Smooth muscle cell (in vitro differentiated cells): ENCODE measurements at regions not wholly inside any gene's neighbourhood (a gene's known extent, or its start where the extent isn't known, plus 50 kb on each side); places are given as distances from the start of the nearest gene placed in this dataset.

Experiments
- DNase-seq: peaks from one replicate; lab custom pipeline; 2025; ENCODE audit not compliant: unreplicated experiment; lab: John Stamatoyannopoulos, UW
- H2AFZ ChIP-seq: fragments of 200-600 bp; sonication (generic); 2 replicates; pipeline ENCODE4 v1.6.0; 2016; ENCODE audit warnings: antibody characterized with exemption, low read depth, mild to moderate bottlenecking
- H3F3A ChIP-seq: fragments of 200-600 bp; sonication (generic); 2 replicates; pipeline ENCODE4 v1.6.0; 2017; ENCODE audit warnings: antibody characterized with exemption, low read depth
- H3K27ac ChIP-seq: fragments of 200-600 bp; sonication (generic); 2 replicates; pipeline ENCODE4 v1.5.1; 2016; ENCODE audit warnings: low read depth, mild to moderate bottlenecking
- H3K27me3 ChIP-seq: fragments of 200-600 bp; sonication (generic); 2 replicates; pipeline ENCODE4 v1.6.1; 2016; ENCODE audit warnings: low read depth, mild to moderate bottlenecking
- H3K36me3 ChIP-seq: fragments of 200-600 bp; sonication (generic); 2 replicates; pipeline ENCODE4 v1.5.1; 2016; ENCODE audit warnings: low read depth
- H3K4me1 ChIP-seq: fragments of 200-600 bp; sonication (generic); 2 replicates; pipeline ENCODE4 v1.5.1; 2016; ENCODE audit warnings: low read depth
- H3K4me2 ChIP-seq: fragments of 200-600 bp; sonication (generic); 2 replicates; pipeline ENCODE4 v1.6.0; 2016; ENCODE audit warnings: mild to moderate bottlenecking
- H3K4me3 ChIP-seq: fragments of 200-600 bp; sonication (generic); 2 replicates; pipeline ENCODE4 v1.5.1; 2016; ENCODE audit warnings: mild to moderate bottlenecking
- H3K79me2 ChIP-seq: fragments of 200-600 bp; sonication (generic); 2 replicates; pipeline ENCODE4 v1.6.0; 2016; ENCODE audit warnings: low read depth, mild to moderate bottlenecking
- H3K9ac ChIP-seq: fragments of 200-600 bp; sonication (generic); 2 replicates; pipeline ENCODE4 v1.6.0; 2016; ENCODE audit warnings: low read depth
- H3K9me3 ChIP-seq: fragments of 200-600 bp; sonication (generic); replicated peaks from 2 replicates; pipeline ENCODE4 v1.5.1; 2016; ENCODE audit warnings: low read depth
- H4K20me1 ChIP-seq: fragments of 200-600 bp; sonication (generic); 2 replicates; pipeline ENCODE4 v1.6.0; 2016; ENCODE audit warnings: low read depth
- WGBS: methylation state at CpG from one replicate; pipeline ENCODE4 v1.1.7; 2016; ENCODE audit warnings: low lambda C conversion rate; 5-methylcytosine and 5-hydroxymethylcytosine counted together
- TF ChIP-seq, protein P1 (sequence below): fragments of 200-600 bp; sonication (generic); IDR thresholded peaks from 2 replicates; pipeline ENCODE4 v1.5.1; 2017; ENCODE audit warnings: borderline replicate concordance, mild to moderate bottlenecking, antibody characterized with exemption; ENCODE audit not compliant: insufficient read depth, poor library complexity, severe bottlenecking

DNA sequence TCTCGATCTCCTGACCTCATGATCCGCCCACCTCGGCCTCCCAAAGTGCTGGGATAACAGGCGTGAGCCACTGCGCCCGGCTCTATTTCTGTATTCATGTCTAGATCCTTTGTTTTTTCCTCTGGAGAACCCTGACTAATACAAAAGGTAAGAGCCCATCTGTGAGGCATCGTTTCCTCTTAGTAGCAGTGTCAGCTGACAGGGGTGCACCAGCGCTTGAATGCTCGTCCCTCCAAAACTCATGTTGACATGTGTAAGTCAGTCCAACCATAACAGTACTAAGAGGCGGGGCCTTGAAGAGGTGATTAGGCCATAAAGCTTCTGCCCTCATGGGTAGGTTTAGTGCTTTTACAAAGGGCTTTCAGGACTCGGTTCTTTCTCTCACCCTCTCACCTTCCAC, 470.1 kb upstream of the B3GAT1 start:
- H3K27ac ChIP-seq, result no peak overlapping the region
- H4K20me1 ChIP-seq, result no peaks in the 10 kb centered on the region
- no peaks in the 10 kb centered on the region for H3K79me2 ChIP-seq
- H3K36me3 ChIP-seq, result no peaks in the 10 kb centered on the region
- no peaks in the 10 kb centered on the region for H3F3A ChIP-seq
- no peak for DNase-seq
- H3K4me1 ChIP-seq, result no peaks in the 10 kb centered on the region
- H3K9me3 ChIP-seq, result no peaks in the 10 kb centered on the region
- WGBS, result 96% methylated on average over 11 of the region's 11 CpGs
- H3K9ac ChIP-seq, result no peak overlapping the region
- H2AFZ ChIP-seq, result no peak overlapping the region
- no peak overlapping the region for H3K4me2 ChIP-seq
- H3K4me3 ChIP-seq, result no peak overlapping the region
- peaks cover 13% of the 10 kb centered on the region for H3K27me3 ChIP-seq
- TF ChIP-seq, protein P1, sequence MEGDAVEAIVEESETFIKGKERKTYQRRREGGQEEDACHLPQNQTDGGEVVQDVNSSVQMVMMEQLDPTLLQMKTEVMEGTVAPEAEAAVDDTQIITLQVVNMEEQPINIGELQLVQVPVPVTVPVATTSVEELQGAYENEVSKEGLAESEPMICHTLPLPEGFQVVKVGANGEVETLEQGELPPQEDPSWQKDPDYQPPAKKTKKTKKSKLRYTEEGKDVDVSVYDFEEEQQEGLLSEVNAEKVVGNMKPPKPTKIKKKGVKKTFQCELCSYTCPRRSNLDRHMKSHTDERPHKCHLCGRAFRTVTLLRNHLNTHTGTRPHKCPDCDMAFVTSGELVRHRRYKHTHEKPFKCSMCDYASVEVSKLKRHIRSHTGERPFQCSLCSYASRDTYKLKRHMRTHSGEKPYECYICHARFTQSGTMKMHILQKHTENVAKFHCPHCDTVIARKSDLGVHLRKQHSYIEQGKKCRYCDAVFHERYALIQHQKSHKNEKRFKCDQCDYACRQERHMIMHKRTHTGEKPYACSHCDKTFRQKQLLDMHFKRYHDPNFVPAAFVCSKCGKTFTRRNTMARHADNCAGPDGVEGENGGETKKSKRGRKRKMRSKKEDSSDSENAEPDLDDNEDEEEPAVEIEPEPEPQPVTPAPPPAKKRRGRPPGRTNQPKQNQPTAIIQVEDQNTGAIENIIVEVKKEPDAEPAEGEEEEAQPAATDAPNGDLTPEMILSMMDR, result no peak

GRCh38 chr11:134880788-134881187, 468.7 kb upstream of the B3GAT1 start:
- WGBS, result 75% methylated on average over 6 of the region's 6 CpGs

GRCh38 chr11:134879931-134880330, 467.9 kb upstream of the B3GAT1 start:
- Histone ChIP-seq H3K4me1 (no peaks in the 10 kb centered on the region), H3K9ac (no peak overlapping the region), H3K36me3 (no peaks in the 10 kb centered on the region), H3K79me2 (no peaks in the 10 kb centered on the region), H4K20me1 (no peaks in the 10 kb centered on the region), H3K4me3 (no peak overlapping the region), H3K27me3 (peaks cover 13% of the 10 kb centered on the region), H3K4me2 (no peak overlapping the region), H3K27ac (no peak overlapping the region), H3K9me3 (no peaks in the 10 kb centered on the region), H3F3A (no peaks in the 10 kb centered on the region), H2AFZ (no peak overlapping the region)
- DNase-seq, result no peak
- TF ChIP-seq, protein P1, result no peak
- 89% methylated on average over 3 of the region's 3 CpGs for WGBS

More at GRCh38 chr11:134880788-134881187, 468.7 kb upstream of the B3GAT1 start:
- Histone ChIP-seq H3K9me3 (no peaks in the 10 kb centered on the region), H2AFZ (no peak overlapping the region), H3K27me3 (peaks cover 13% of the 10 kb centered on the region), H4K20me1 (no peaks in the 10 kb centered on the region), H3K4me2 (no peak overlapping the region), H3K9ac (no peak overlapping the region), H3K4me3 (no peak overlapping the region), H3K27ac (no peak overlapping the region), H3K79me2 (no peaks in the 10 kb centered on the region), H3F3A (no peaks in the 10 kb centered on the region), H3K36me3 (no peaks in the 10 kb centered on the region), H3K4me1 (no peaks in the 10 kb centered on the region)
- TF ChIP-seq, protein P1, result no peak
- no peak for DNase-seq

DNA sequence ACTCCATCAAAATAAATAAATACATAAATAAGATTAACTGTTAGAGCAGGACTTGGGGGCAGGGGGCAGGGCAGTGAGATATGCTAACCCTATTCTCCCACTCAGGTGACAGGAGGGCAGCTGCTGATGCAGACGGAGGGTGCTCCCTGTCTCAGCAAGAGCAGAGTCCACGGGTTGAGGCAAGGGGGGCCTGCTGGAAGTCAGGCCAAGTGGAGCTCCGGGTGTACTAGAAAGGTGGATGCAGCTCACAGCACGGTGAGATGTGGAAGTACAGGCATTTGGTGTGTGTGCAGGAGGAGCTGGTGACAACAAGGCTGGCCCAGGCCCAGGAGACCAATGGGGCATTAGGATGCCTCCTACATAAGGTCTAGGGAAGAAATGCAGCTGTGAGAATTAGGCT, 467.3 kb upstream of the B3GAT1 start:
- H3K79me2 ChIP-seq, result no peaks in the 10 kb centered on the region
- 83% methylated on average over 4 of the region's 4 CpGs for WGBS

More for the DNA sequence above, 467.3 kb upstream of the B3GAT1 start:
- H3K27ac ChIP-seq, result no peak overlapping the region
- no peaks in the 10 kb centered on the region for H3K36me3 ChIP-seq
- H3K9me3 ChIP-seq, result no peaks in the 10 kb centered on the region
- TF ChIP-seq, protein P1, result no peak
- no peaks in the 10 kb centered on the region for H4K20me1 ChIP-seq
- H3K4me2 ChIP-seq, result no peak overlapping the region
- DNase-seq, result no peak
- H3K27me3 ChIP-seq, result peaks cover 13% of the 10 kb centered on the region
- H3K4me3 ChIP-seq, result no peak overlapping the region
- no peak overlapping the region for H2AFZ ChIP-seq
- H3K4me1 ChIP-seq, result no peaks in the 10 kb centered on the region
- H3F3A ChIP-seq, result no peaks in the 10 kb centered on the region
- H3K9ac ChIP-seq, result no peak overlapping the region
